ENCODE measurements at regions not wholly inside any gene's neighbourhood (a gene's known extent, or its start where the extent isn't known, plus 50 kb on each side); places are given as distances from the start of the nearest gene placed in this dataset.

DNA sequence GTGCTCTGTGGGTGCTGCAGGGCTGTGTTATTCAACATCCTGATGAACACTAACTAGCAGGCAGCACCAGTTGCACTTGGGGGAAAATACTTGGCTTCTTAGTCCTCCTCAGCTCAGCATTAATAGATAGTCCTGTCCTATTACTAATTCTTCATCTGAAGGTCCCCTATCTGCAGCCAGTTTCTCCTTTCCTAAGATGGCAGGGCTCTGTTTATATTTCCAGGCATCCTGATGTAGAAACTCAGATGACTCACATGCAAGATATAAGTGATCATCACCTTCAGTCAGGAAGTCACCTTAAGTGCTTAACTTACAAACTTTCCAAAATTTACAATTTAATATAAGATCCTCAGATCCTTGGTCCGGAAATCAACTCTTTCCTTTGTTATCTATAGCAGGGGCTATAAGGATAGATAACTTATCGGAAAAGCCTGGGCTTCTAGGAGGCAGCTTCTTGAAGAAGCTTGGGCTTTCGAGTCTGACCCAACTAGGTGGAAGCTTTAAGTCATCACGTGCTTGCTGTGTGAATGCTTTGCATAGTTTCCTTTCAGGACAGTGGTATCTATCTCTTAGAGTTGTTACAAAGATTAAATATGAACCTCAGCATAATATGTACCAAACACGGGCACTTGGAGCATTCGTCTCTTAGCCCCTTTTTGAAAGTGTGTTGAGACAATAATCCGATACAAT, 181.0 kb upstream of the GRIP1 start:
- no peak for DNase-seq

GRCh38 chr12:66860752-66861750, 182.2 kb upstream of the GRIP1 start:
- DNase-seq: peak; percentile 48 to 52

- DNase-seq: no peak
Observed at GRCh38 chr12:66862356-66862985, 183.6 kb upstream of the GRIP1 start.

DNA sequence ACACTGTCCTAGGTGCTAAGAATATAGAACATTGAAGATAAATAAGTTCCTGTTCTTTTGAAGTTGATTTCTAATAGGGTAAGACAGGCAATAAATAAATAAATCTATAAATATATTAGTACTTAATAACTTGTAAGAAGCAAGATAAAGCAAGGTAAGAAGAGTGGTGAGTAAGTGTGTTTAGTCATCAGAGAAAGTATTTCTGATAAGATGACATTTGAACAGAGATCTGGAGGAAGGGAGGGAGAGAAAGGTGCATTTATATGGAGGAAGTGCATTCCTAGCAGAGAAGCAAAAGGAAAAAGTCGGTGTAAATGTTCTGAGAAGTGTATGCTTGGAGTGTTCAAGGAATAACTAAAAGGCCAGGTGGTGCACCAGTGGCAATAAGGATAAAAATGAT, 184.4 kb upstream of the GRIP1 start:
- DNase-seq: no peak

DNA sequence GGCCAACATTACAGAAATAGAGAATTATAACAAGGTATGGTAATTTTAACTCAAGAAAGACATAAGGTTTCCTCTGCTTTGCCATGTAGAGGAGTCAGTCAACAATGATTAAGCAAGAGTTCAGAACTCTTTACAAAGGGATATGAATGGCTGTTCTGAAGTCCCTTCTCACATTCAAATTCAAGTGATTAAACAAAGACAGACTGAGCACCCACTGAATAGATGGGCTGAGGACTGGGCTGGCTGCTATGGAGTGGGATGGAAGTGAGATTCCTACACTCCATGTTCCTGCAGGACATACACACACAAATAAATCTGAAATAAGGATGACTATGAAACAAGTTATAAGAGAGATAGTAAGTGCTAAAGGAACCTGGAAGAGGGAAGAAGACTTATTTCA, 199.0 kb upstream of the GRIP1 start:
- no peak for DNase-seq

DNA sequence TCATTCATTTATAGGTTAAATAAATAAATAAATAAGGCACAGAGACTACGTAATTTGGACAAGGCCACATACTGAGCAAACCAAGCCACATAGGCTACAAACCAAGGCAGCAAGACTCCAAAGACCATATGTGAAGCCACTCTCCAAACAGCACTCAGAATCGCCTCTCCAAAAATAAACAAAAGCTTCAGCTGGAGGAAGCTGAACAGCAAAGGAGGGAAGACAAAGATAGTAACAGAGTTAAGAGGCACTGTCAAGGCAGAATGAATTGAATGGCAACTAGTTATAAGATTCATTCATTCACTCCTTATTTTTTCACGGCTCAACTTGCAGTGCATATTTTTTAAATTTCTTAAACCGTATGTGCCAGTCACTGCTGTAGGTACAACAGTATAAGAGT, 200.5 kb upstream of the GRIP1 start:
- no peak for DNase-seq

- DNase-seq: no peak
Observed at GRCh38 chr12:66881386-66881785, 202.5 kb upstream of the GRIP1 start.

GRCh38 chr12:66884091-66884490, 205.2 kb upstream of the GRIP1 start:
- DNase-seq: no peak

- no peak for DNase-seq
Observed at GRCh38 chr12:66885115-66885875, 206.4 kb upstream of the GRIP1 start.

DNA sequence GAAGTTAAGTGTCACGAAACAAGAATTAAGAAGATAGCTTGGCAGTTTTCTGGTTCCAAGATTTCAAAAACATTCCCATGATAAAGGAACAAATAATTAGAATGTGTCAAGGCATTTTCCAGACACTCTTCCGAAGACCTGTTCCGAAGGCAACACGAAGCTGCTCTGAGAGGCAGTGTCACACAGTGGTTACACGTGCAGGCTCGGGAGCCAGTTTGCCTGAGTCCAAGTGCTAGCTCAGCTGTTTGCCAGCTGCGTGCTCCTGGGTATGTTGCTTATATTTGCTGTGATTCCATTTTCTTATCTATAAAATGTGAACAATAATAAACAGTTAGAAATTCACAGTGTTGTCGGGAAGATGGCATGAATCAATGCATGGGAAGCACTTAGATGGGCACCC, 217.9 kb upstream of the GRIP1 start:
- no peak for DNase-seq

DNA sequence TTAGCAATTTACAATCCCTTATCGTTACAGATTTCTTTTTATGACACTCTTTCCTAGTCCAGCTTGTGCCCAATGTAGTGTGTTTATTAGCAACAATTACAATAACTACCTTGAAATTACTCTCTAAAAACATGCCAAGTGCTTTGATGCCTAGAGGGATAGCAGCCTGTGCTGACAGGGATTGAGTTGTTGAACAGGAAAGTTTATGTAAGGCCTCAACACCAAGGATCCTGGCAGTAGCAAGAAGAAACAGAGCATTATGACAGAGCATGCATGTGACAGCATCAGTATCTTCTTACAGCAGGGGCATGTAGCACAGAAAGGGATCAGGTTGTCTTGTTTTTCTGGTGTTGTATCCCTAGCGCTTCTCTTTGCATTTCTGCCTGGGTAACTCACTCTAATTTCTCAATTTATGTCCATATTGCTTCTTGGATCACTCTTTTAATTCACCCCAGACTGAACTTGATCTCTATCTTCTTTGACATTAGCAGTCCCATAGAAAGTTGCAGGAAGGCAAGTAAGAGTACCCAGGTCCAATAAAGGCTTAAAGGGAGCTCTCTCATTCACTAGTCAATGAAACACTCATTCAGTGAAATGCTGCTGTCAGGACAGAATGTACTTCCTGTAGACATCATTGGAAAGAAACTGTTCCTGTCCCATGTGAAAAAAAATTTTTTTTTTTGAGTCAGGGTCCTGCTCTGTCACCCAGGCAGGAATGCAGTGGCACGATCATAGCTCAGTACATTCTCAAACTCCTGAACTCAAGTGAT, 220.0 kb upstream of the GRIP1 start:
- no peak for DNase-seq

DNA sequence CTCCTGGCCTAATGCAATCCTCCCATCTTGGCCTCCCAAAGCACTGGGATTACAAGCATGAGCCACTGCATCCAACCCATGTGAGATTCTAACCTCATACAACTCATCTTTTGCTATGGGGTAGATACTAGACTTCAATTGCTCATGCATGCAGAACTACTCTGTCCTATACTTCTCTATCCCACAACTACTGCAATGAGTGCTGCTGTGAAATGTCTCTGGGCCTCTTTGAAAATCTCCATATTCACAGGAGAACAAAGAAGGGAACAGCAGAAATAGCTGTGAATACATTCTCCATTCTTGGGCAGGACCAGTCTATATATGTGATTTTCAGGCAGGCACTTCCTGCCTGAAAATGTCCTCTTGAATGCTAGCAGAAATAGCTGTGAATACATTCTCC, 220.7 kb upstream of the GRIP1 start:
- no peak for DNase-seq

- no peak for DNase-seq
Observed at GRCh38 chr12:66900616-66901015, 221.7 kb upstream of the GRIP1 start.

DNA sequence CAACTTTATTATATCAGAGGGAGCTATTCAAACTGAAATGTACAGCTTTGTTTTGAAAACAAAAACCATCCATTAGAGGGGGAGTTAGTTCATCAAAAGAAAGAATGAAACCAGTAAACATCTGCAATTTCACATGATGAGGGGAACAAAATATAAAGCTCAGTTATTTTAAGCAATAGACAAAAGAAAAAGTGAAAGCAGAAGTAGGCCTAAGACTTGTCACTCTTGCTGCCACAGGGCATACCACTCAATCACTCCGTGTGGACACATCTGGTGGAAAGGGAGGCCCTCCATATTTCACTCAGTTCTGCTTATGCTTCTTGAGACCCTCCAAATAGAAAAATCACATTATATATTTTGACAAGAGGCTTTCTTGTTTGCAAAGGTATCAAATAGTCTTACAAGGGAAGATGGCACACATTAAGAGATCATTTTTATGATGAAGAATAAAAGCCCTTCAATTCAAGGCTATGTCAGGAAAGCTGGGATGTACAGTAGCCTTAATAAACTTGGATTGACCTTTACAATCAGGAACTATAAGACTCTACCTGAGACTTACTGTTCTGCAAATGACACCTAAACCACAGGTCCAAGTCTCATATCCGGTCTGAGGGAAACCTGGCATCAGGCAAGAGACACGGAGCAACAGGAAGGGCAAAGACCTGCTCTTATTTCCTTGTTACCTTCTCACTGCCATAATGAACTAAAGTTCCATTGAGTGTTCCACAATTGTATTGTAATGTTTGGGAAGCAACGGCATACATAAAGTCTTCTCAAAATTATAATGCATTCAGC, 222.5 kb upstream of the GRIP1 start:
- DNase-seq: no peak

DNA sequence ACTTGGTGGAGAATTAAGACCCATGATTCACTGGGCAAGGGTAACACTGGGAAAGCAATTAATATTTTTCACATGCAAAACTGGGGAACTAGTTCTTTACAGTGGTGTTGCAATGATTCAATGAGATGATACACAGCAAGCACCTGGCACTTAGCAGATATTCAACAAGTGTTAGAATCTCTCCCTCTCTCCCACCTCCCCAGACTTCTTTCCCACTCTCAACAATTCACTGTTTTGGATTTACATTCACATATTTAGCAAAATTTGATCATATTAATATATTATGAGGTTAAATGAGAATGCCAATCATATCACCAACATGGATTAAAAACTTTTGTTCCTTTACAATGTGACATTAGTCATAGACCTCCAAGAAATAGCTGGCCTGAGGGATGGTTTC, 223.1 kb upstream of the GRIP1 start:
- DNase-seq: no peak

DNA sequence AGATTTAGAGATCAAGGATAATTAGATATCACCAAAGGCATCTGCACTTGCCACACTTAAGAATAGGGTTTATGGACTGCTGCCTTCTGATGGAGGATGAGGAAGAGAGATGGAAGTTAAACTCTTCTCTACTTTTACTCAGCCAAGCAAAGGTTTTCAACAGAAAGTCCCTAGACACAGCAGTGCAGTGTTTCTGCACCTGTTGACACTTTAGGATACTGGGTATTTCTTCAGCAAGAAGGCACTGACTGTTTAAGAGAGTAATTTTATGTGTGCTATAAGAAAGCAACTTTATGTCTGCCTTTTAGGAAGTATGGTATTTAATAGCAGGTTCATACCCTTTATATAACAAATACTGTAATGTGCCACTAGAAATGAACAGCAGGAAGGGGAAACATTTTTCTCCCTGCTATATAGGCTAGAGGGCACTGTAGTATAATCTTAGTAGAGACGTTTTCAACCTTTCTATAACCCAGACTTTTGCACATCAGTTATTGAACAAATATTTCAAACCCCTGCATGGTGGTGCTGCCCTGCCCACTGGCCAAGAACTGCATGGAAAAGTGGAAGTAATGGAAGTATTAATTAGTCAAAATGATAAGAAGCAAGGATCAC, 225.0 kb upstream of the GRIP1 start:
- no peak for DNase-seq

DNA sequence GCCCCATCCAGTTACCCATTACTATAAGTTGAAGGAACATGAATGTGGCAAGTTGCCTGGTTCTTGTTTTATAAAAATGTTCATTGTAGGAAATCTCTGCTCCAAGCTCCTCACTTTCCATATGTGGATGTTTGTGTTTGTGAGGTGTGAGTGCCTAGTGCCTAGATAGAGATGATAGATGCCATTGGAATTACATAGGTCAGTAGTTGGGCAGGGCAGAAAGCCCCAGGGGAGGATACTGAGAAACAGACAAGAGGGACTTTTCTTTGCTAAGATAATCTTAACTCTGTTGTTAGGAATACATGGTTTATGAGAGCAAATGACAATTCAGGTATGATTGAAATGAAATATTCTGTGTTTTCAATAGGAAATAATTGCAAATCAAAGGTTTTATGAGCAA, 226.3 kb upstream of the GRIP1 start:
- DNase-seq: no peak

DNA sequence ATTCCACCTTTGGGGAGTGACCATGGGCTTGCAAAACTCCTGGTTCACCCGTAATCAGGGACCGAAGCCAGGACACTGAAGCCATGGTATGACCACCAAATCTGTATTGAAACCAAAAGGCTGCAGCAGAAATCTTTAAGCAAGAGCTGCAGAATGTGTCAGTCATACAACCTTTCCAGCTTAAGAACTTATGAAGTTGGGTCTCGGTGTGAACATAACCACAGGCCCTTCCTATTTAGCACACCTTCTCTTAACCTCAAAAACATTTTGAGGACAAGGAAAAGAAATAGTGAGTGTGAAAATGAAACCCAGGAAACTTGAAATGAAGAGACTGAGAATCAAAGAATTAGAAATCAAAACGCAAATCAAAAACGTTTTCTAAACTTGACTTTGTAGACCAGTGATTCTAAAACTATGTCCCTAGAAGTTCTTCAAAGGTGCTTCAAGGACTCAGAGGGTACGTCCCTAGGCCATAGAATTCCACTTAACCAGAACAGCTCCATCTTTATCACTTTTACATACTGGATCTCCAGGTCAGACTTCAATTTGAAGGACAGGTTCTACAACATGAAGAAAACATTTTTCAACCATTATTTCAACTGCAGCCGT, 231.6 kb upstream of the GRIP1 start:
- no peak for DNase-seq

DNA sequence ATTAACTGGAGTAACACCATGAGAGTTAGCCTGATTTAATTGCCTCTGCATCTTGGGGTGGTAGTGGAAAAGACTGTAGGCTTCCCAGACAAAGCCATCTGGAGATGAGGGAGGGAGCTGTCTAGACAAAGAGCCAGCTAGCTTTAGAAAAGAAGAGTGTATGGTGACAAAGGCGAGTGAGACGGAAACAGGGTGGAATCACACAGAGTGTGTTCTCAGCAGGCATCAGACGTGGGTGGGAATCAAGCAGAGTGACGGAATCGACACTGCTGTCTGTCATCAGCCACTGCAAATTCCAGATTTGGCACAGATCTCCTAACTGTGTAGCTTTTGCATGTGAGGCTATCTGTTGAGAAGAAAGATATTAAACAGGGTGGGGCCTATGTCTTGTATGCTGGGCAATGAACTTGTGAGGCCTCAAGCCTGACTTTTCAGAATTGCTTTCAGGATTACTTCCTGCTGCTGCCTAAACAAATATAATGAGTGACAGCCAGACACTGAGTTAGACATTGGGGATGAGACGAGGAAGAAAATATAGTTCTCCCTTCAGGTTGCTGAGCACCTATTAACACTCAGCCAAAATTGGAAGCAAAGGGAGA, 236.5 kb upstream of the GRIP1 start:
- DNase-seq: no peak

DNA sequence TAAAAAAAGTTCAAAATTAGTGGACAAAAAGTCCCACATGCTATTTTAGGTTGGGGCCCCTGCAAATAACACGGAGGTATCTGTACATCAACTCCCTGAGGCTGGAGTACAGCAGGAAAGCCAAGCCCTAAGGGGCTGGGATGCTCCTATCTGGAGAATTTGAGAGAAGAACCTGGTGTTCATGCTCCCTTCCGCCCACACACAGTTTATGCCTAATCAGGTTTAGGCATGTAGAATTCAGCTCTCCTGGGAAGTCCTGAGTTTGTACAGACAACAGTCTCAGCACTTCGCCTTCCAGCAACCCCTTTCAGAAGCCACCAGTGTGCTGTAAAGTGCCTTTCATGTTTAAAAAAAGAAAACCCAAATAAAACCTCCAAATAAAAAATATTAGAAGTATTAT, 237.3 kb upstream of the GRIP1 start:
- DNase-seq: no peak

All from stimulated activated CD4-positive, alpha-beta T cell treated with anti-CD3 and anti-CD28 coated beads, Interleukin-4, amount 100 ng/mL, for 4 hours (primary cell).